Astrocyte of the cerebellum (primary cell): ENCODE measurements at regions not wholly inside any gene's neighbourhood (a gene's known extent, or its start where the extent isn't known, plus 50 kb on each side); places are given as distances from the start of the nearest gene placed in this dataset.

Experiments used
- DNase-seq: peaks from one replicate; pipeline ENCODE4 v3.0.0-alpha.2; 2011; ENCODE audit warnings: low read depth
- H3K4me3 ChIP-seq: 2 replicates; pipeline ENCODE4 v1.5.1; 2011; ENCODE audit warnings: mild to moderate bottlenecking, low read depth, low read length, moderate library complexity
- in situ Hi-C: cut with HindIII; loops from 2 replicates; pipeline ENCODE4 v1.10.0; 2017; ENCODE audit warnings: low sequenced_read_pairs
- TF ChIP-seq, protein P1 (sequence below): IDR thresholded peaks from 2 replicates; pipeline ENCODE4 v1.5.1; 2012; ENCODE audit warnings: low read length, low read depth, moderate library complexity, mild to moderate bottlenecking; ENCODE audit errors: missing control alignments

DNA sequence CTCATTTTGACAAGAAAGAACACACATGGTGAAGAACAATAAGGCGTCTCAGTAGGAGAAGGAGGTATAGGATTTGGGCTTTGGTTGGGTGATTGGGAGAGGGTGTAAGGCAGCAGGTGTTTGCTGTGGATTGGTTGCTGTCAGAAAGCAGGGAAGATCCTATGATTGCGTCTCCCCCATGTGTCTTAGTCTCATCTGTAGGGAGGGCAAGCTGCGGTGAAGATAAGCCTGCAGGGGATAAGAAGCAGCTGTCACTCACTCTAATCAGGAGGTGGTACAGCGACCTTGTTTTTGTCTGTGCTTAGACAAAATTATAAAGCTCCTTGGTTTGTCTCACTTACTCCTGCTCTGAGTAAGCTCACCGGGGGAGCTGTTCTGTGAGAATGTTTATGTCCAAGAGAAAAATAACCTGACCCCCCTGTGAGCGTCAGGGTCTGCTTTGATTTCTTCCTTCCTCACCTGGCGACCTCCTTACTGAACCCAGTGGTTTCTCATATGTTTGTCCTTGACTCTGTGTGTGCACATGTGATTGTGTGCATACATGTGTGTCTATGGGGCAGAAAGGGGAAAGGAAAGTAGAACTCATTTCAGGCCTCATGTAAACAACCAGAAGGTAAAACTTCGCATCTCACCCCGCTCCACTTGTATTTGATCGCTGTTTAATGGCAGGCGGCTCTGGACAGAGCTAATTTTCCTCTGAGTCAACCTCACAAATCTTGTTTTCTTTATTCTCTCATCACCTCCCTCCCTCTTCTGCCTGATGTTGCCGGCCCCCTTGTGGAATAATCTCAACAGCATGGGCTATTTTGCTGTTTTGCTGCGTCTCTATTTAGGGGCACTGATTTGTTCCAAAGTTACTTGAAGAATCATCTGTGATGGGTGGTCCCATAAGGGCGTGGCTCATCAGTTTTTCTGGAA lies 105.6 kb downstream of the TENT4A start:
- TF ChIP-seq, protein P1, sequence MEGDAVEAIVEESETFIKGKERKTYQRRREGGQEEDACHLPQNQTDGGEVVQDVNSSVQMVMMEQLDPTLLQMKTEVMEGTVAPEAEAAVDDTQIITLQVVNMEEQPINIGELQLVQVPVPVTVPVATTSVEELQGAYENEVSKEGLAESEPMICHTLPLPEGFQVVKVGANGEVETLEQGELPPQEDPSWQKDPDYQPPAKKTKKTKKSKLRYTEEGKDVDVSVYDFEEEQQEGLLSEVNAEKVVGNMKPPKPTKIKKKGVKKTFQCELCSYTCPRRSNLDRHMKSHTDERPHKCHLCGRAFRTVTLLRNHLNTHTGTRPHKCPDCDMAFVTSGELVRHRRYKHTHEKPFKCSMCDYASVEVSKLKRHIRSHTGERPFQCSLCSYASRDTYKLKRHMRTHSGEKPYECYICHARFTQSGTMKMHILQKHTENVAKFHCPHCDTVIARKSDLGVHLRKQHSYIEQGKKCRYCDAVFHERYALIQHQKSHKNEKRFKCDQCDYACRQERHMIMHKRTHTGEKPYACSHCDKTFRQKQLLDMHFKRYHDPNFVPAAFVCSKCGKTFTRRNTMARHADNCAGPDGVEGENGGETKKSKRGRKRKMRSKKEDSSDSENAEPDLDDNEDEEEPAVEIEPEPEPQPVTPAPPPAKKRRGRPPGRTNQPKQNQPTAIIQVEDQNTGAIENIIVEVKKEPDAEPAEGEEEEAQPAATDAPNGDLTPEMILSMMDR: no peak

DNA sequence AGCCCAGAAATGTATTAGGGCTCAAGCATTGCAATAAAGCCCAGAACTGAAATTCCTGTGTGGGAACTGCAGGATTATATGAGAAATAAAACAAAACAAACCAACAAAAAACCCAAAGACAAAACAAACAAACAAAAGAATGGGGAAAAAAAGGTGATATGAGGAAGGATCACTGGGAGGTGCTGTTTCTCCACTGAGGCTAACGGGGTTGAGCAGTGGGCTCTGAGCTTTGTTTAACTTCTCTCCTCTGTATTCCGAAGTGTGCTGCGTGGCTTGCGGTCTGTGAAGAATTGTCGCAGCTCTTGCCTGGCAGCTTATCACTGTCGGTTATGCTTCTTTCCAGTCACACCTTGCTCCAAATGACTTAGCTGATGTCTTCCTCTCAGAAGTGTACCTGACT lies 106.3 kb downstream of the TENT4A start:
- TF ChIP-seq, protein P1: no peak
- in situ Hi-C loops: no loop called here
- no peak for DNase-seq
- H3K4me3 ChIP-seq: no peak overlapping the region

More for the DNA sequence above, 105.6 kb downstream of the TENT4A start:
- H3K4me3 ChIP-seq: no peak overlapping the region
- in situ Hi-C loops: no loop called here
- DNase-seq: no peak

DNA sequence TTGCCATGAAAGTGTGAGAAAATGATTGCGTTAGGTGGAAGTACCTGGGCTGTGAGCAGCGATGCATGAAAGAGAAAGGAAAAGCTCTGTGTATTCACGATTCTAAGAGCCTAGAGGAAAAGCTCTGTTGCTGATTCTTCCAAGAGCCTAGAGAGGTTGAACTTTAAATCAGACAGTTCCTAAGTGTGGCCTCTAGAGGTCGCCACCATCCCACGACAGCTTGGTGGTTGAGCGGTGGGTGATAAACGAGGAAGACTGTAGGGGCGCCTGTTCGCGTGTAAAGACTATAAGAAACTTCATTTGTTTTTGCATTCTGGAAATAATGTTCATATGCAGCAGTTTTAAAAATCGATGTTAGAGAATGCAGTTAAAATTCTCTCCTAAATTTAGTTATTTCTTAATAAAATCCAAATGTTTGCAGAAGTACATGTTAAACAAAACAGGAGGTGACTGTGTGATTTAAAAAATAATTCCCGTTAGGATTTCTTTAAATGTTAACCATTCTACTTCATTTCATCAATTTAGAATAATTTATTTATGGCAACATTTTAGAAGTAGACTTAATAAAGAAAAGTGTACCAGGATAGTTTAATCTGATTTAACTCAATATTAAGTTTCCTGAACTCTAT lies 107.7 kb downstream of the TENT4A start:
- no peak overlapping the region for H3K4me3 ChIP-seq
- no peak for DNase-seq
- TF ChIP-seq, protein P1: peak; percentile 32
- in situ Hi-C loops: no loop called here

DNA sequence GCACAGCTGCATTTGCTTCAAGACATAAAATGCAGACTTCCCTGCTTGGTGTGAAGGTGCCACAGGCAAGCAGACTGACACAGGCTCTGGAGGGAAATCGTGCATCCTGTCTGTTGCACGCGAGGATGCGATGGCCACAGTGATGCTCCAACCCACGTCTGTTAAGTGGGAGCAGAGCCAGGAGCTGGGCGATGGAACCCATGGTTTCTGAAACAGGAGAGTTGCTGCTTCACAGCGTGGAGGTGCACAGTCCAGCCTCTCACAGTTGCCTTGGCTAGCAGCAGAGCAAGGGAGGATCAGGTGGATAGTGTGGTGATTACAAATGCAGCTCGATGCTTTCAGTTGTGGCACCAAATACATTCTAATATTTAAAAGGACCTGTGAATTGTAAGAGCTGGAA lies 108.8 kb downstream of the TENT4A start:
- no peak for DNase-seq
- in situ Hi-C loops: no loop called here
- TF ChIP-seq, protein P1: no peak
- no peak overlapping the region for H3K4me3 ChIP-seq

DNA sequence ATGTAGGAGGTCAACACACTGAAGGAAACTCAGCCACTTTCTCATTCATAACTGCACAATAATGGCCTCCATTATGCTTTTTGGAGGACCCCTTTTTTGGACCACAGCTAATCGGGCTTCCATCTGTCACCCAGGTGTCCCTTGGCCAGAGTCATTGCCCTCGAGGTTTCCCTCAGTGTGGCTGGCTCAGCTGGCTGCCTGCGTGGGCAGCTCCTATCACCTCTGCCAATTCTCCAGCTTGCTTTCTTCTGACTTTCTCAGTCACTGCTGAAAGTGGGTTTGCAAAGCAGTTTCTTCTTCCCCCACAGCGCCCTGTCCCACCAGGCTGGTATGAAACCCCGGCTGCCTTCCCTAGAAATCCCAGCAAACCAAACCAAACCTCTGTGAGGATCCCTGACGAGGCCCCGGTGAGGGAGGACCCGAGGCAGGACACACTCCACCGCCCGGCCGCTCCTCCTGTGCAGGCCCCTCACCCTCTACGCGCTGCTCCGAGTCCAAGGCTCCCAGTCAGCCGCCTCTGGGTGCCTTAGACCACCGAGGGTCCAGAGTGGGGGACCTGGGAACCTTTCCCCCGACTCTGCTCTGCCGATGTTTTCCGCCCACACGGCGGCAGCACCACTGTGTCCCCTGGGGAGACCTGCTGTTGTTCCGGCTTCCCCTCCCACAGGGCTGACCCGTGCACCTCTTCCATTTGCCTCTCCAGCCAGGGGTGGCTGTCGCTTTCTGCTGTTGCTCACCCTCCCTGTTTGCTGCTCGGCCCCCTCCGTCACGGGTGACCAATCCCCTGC lies 109.5 kb downstream of the TENT4A start:
- in situ Hi-C loops: no loop called here
- no peak overlapping the region for H3K4me3 ChIP-seq
- DNase-seq: no peak
- TF ChIP-seq, protein P1: no peak

DNA sequence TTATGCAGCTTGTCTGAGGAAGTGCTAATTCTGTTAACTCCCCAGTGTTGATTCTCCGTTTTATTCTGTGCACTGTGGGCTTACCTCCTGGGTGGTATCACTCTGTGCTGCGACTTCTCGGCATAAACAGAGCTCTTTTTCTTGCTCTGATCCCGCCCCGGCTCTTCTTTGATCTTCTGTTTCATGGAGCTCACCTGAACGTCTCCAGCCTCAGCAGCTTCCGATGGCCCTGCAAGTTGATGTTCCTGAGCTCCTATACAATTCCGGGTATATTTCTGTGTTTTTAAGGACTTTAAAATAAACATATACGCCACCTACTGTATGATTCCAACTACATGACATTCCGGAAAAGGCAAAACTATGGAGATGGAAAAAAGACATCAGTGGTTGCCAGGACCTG lies 110.8 kb downstream of the TENT4A start:
- TF ChIP-seq, protein P1: no peak
- in situ Hi-C loops: no loop called here
- H3K4me3 ChIP-seq: no peak overlapping the region
- DNase-seq: no peak
